Neutrophil (primary cell): ENCODE measurements at regions not wholly inside any gene's neighbourhood (a gene's known extent, or its start where the extent isn't known, plus 50 kb on each side); places are given as distances from the start of the nearest gene placed in this dataset.

Experiments used
- H3K27ac ChIP-seq: fragments of 200-600 bp; sonication (generic); 2 replicates; pipeline ENCODE4 v1.5.1; 2016; ENCODE audit warnings: mild to moderate bottlenecking, moderate library complexity
- H3K27me3 ChIP-seq: fragments of 200-600 bp; sonication (generic); 2 replicates; pipeline ENCODE4 v1.6.0; 2016; ENCODE audit warnings: mild to moderate bottlenecking
- H3K36me3 ChIP-seq: fragments of 200-600 bp; sonication (generic); 2 replicates; pipeline ENCODE4 v1.5.1; 2017
- H3K4me1 ChIP-seq, 2 experiments: fragments of 200-600 bp in 1 of 2; sonication (generic) in 1 of 2; 1 replicate in 1 of 2; 2 replicates in 1 of 2; pipeline versions ENCODE4 v1.5.1 to v1.6.1; 2013 to 2016; ENCODE audit warnings: low read depth in 1 of 2, low read length in 1 of 2, mild to moderate bottlenecking in 1 of 2, moderate library complexity in 1 of 2; ENCODE audit not compliant: control insufficient read depth in 1 of 2, insufficient read depth in 1 of 2
- H3K4me3 ChIP-seq, 2 experiments: fragments of 200-600 bp in 1 of 2; sonication (generic) in 1 of 2; 1 replicate in 1 of 2; 2 replicates in 1 of 2; pipeline ENCODE4 v1.5.1; 2013 to 2016; ENCODE audit warnings: low read depth in 1 of 2, low read length in 1 of 2, mild to moderate bottlenecking in 1 of 2, moderate library complexity in 1 of 2
- H3K9me3 ChIP-seq: fragments of 200-600 bp; sonication (generic); 2 replicates; pipeline ENCODE4 v1.5.1; 2016
- CTCF ChIP-seq: fragments of 200-600 bp; sonication (generic); IDR thresholded peaks from 2 replicates; pipeline ENCODE4 v1.5.1; 2016; ENCODE audit warnings: antibody characterized with exemption

- H3K27me3 ChIP-seq = no peaks in the 10 kb centered on the region
- TF ChIP-seq CTCF = no peak
- no peaks in the 10 kb centered on the region for H3K9me3 ChIP-seq
- no peaks in the 10 kb centered on the region for H3K4me1 ChIP-seq
- H3K36me3 ChIP-seq = no peaks in the 10 kb centered on the region
- H3K4me3 ChIP-seq = no peak overlapping the region
- no peak overlapping the region for H3K27ac ChIP-seq
These were observed 299.4 kb downstream of the CTTN start for GRCh38 chr11:70697701-70698100.

GRCh38 chr11:70698871-70699270 lies 300.5 kb downstream of the CTTN start:
- no peaks in the 10 kb centered on the region for H3K9me3 ChIP-seq

GRCh38 chr11:70699294-70700221 lies 301.2 kb downstream of the CTTN start:
- Histone ChIP-seq H3K36me3 (no peaks in the 10 kb centered on the region), H3K4me1 (no peaks in the 10 kb centered on the region), H3K27ac (no peak overlapping the region), H3K27me3 (no peaks in the 10 kb centered on the region), H3K9me3 (no peaks in the 10 kb centered on the region), H3K4me3 (no peak overlapping the region)
- no peak for TF ChIP-seq CTCF

More at GRCh38 chr11:70698871-70699270, 300.5 kb downstream of the CTTN start:
- Histone ChIP-seq H3K27me3 (no peaks in the 10 kb centered on the region), H3K36me3 (no peaks in the 10 kb centered on the region), H3K27ac (no peak overlapping the region), H3K4me1 (no peaks in the 10 kb centered on the region), H3K4me3 (no peak overlapping the region)
- no peak for TF ChIP-seq CTCF

DNA sequence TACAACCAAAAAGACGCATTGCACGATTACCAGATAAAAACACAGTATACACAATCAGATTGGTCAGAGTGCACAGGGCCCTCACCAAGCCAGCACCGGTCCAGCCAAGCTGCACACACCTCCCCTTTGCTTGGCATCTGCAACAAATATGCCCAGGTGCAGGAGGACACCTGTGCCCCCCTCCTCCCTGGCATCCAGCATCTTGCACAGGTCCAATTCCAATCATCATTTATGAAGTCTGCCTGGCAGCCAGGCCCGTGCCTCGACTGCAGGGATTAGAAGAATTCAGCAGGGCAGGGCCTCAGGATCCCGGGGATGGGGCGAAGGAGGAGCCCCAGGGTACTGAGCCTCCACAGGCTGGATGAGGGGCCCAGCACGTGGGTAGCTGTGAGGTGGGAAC lies 302.1 kb downstream of the CTTN start:
- Histone ChIP-seq H3K36me3 (no peaks in the 10 kb centered on the region), H3K27ac (no peak overlapping the region), H3K9me3 (no peaks in the 10 kb centered on the region), H3K4me1 (no peaks in the 10 kb centered on the region), H3K4me3 (no peak overlapping the region), H3K27me3 (no peaks in the 10 kb centered on the region)
- TF ChIP-seq CTCF = no peak

DNA sequence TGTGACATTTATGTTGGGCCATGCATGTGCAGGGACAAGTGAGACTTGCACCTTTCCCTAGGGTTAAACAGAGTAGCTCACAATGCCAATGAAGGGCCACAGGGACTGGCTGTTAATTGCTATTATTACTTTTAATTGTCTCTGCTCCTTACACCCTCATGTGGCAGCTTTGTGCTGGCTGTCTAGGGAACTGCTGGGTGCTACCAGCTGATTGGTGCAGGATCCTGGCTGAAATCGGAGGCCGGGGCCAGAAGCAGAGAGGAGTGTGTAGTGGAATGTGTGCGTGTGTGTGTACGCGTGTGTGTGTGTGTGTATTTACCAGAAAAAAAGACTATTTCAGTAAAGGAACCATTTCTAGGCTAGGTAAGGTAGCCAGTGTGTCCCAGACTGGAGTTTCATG lies 302.5 kb downstream of the CTTN start:
- Histone ChIP-seq H3K27ac (no peak overlapping the region), H3K4me1 (no peaks in the 10 kb centered on the region), H3K36me3 (no peaks in the 10 kb centered on the region), H3K4me3 (no peak overlapping the region), H3K9me3 (no peaks in the 10 kb centered on the region), H3K27me3 (no peaks in the 10 kb centered on the region)
- no peak for TF ChIP-seq CTCF
